ENCODE measurements at regions not wholly inside any gene's neighbourhood (a gene's known extent, or its start where the extent isn't known, plus 50 kb on each side); places are given as distances from the start of the nearest gene placed in this dataset.

DNA sequence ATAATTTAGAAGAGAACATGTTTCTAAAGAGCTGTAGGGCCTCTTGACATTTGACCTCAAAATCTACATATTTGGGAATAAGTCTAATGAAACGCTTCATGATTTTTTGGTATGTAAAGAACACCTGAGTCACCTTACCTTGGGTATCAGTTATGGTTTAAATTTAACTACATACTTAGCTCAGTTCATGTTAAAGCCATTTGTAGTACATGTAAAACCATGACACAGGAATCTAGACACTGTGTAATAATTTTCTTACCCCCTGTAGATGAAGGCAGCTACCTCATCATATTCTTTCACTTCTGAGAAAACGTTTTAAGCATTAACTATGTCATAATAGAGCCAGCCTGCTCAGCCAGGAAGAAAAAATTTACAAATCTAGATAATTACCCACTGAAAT is 105.8 kb upstream of the CPNE8 start:
- TF ChIP-seq EZH2 (IDR thresholded peaks at IDR 0.05; ENCODE audit: low read depth) = no peak
- TF ChIP-seq, protein P1, sequence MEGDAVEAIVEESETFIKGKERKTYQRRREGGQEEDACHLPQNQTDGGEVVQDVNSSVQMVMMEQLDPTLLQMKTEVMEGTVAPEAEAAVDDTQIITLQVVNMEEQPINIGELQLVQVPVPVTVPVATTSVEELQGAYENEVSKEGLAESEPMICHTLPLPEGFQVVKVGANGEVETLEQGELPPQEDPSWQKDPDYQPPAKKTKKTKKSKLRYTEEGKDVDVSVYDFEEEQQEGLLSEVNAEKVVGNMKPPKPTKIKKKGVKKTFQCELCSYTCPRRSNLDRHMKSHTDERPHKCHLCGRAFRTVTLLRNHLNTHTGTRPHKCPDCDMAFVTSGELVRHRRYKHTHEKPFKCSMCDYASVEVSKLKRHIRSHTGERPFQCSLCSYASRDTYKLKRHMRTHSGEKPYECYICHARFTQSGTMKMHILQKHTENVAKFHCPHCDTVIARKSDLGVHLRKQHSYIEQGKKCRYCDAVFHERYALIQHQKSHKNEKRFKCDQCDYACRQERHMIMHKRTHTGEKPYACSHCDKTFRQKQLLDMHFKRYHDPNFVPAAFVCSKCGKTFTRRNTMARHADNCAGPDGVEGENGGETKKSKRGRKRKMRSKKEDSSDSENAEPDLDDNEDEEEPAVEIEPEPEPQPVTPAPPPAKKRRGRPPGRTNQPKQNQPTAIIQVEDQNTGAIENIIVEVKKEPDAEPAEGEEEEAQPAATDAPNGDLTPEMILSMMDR (conservative IDR thresholded peaks at IDR 0.05) = no peak
